Erythroblast (primary cell): ENCODE measurements at regions not wholly inside any gene's neighbourhood (a gene's known extent, or its start where the extent isn't known, plus 50 kb on each side); places are given as distances from the start of the nearest gene placed in this dataset.

Experiments used
- DNase-seq, 2 experiments: peaks; one replicate each; lab custom pipeline; 2025; lab: John Stamatoyannopoulos, UW
- GATA1 ChIP-seq: IDR thresholded peaks from 2 replicates; pipeline ENCODE4 v1.6.1; 2011; ENCODE audit warnings: low read depth, mild to moderate bottlenecking, control low read depth, low read length, moderate library complexity
- POLR2A ChIP-seq: IDR thresholded peaks from 2 replicates; pipeline ENCODE4 v1.6.1; 2011; ENCODE audit warnings: mild to moderate bottlenecking, low read length

- DNase-seq = no peak
- no peak for TF ChIP-seq POLR2A
- TF ChIP-seq GATA1 = no peak
These were observed 161.6 kb downstream of the ZIC5 start for GRCh38 chr13:99809926-99810325.

GRCh38 chr13:99809496-99809895 lies 162.1 kb downstream of the ZIC5 start:
- DNase-seq = no peak
- TF ChIP-seq GATA1 = no peak
- TF ChIP-seq POLR2A = no peak

- DNase-seq = no peak
- no peak for TF ChIP-seq POLR2A
- TF ChIP-seq GATA1 = no peak
These were observed 162.8 kb downstream of the ZIC5 start for GRCh38 chr13:99808786-99809185.

- DNase-seq = no peak
- TF ChIP-seq POLR2A (no peak), GATA1 (no peak)
These were observed 164.9 kb downstream of the ZIC5 start for GRCh38 chr13:99806671-99807070.

- TF ChIP-seq GATA1 (no peak), POLR2A (no peak)
- no peak for DNase-seq
These were observed 166.2 kb downstream of the ZIC5 start for GRCh38 chr13:99805361-99805760.

GRCh38 chr13:99803141-99803540 lies 168.4 kb downstream of the ZIC5 start:
- no peak for DNase-seq
- TF ChIP-seq POLR2A = no peak
- TF ChIP-seq GATA1 = no peak

GRCh38 chr13:99802416-99802815 lies 169.2 kb downstream of the ZIC5 start:
- DNase-seq = no peak
- TF ChIP-seq POLR2A (no peak), GATA1 (no peak)

GRCh38 chr13:99800951-99801350 lies 170.6 kb downstream of the ZIC5 start:
- no peak for DNase-seq
- TF ChIP-seq GATA1 = no peak
- TF ChIP-seq POLR2A = no peak

- TF ChIP-seq GATA1 (no peak), POLR2A (no peak)
- DNase-seq = no peak
These were observed 171.6 kb downstream of the ZIC5 start for GRCh38 chr13:99800011-99800410.

GRCh38 chr13:99798756-99799155 lies 172.8 kb downstream of the ZIC5 start:
- no peak for DNase-seq
- no peak for TF ChIP-seq GATA1
- TF ChIP-seq POLR2A = no peak

GRCh38 chr13:99797691-99798090 lies 173.9 kb downstream of the ZIC5 start:
- no peak for TF ChIP-seq POLR2A
- TF ChIP-seq GATA1 = no peak

GRCh38 chr13:99796175-99796819 lies 175.3 kb downstream of the ZIC5 start:
- TF ChIP-seq POLR2A (no peak), GATA1 (no peak)
- peak; percentile 47 to 60 for DNase-seq

More at GRCh38 chr13:99797691-99798090, 173.9 kb downstream of the ZIC5 start:
- DNase-seq = no peak

GRCh38 chr13:99792079-99792921 lies 179.3 kb downstream of the ZIC5 start:
- TF ChIP-seq GATA1 (no peak), POLR2A (no peak)
- no peak for DNase-seq

- no peak for TF ChIP-seq GATA1
- TF ChIP-seq POLR2A = no peak
- DNase-seq = no peak
These were observed 188.9 kb downstream of the ZIC5 start for GRCh38 chr13:99782669-99783068.
